Nephron (organoid): ENCODE measurements at regions not wholly inside any gene's neighbourhood (a gene's known extent, or its start where the extent isn't known, plus 50 kb on each side); places are given as distances from the start of the nearest gene placed in this dataset.

Experiments
- H3K27ac Mint-ChIP-seq, 3 experiments: 2 replicates each; pipeline ENCODE4 v1.8.0; 2020; ENCODE audit warnings: mixed read lengths in 3 of 3, mild to moderate bottlenecking in 2 of 3, moderate library complexity in 1 of 3
- H3K27me3 Mint-ChIP-seq: 2 replicates; pipeline ENCODE4 v1.8.0; 2021; ENCODE audit warnings: low read depth, mild to moderate bottlenecking, moderate library complexity, mixed read lengths
- H3K36me3 Mint-ChIP-seq: 2 replicates; pipeline ENCODE4 v1.8.0; 2020; ENCODE audit warnings: low read depth, mixed read lengths
- H3K4me1 Mint-ChIP-seq: 2 replicates; pipeline ENCODE4 v1.8.0; 2020; ENCODE audit warnings: mixed read lengths
- H3K4me3 Mint-ChIP-seq, 3 experiments: 2 replicates each; pipeline ENCODE4 v1.8.0; 2020; ENCODE audit warnings: mild to moderate bottlenecking in 3 of 3, mixed read lengths in 3 of 3, moderate library complexity in 2 of 3
- H3K9me3 Mint-ChIP-seq: 2 replicates; pipeline ENCODE4 v1.8.0; 2020; ENCODE audit warnings: mixed read lengths
- CTCF ChIP-seq, 3 experiments: fragments of 200-600 bp; sonication (generic); IDR thresholded peaks; one replicate each; pipeline ENCODE4 v1.5.0; 2021; ENCODE audit warnings: antibody characterized with exemption in 3 of 3; ENCODE audit not compliant: unreplicated experiment in 3 of 3

GRCh38 chr13:29923554-29924481, 73.4 kb upstream of the UBL3 start:
- peak; percentile 70 to 77 (median 73) for TF ChIP-seq CTCF (IDR thresholded peaks at IDR 0.05; ENCODE audit: unreplicated experiment in 3 of 3)
- Mint-ChIP-seq H3K9me3 (no peaks in the 10 kb centered on the region), H3K4me1 (peaks cover 60% of the 10 kb centered on the region), H3K27me3 (peaks cover 4% of the 10 kb centered on the region), H3K4me3 (peak overlapping the region in 1 of 3 experiments; percentile 4), H3K36me3 (no peaks in the 10 kb centered on the region), H3K27ac (peak overlapping the region; percentile 76 to 95 (median 89))

- H3K27ac Mint-ChIP-seq, result peak overlapping the region; percentile 76 to 95 (median 89)
- no peak for TF ChIP-seq CTCF (IDR thresholded peaks at IDR 0.05; ENCODE audit: unreplicated experiment in 3 of 3)
- H3K9me3 Mint-ChIP-seq, result no peaks in the 10 kb centered on the region
- H3K4me3 Mint-ChIP-seq, result no peak overlapping the region
- H3K36me3 Mint-ChIP-seq, result no peaks in the 10 kb centered on the region
- no peaks in the 10 kb centered on the region for H3K27me3 Mint-ChIP-seq
- peaks cover 60% of the 10 kb centered on the region for H3K4me1 Mint-ChIP-seq
These were observed 72.5 kb upstream of the UBL3 start for GRCh38 chr13:29922896-29923295.

DNA sequence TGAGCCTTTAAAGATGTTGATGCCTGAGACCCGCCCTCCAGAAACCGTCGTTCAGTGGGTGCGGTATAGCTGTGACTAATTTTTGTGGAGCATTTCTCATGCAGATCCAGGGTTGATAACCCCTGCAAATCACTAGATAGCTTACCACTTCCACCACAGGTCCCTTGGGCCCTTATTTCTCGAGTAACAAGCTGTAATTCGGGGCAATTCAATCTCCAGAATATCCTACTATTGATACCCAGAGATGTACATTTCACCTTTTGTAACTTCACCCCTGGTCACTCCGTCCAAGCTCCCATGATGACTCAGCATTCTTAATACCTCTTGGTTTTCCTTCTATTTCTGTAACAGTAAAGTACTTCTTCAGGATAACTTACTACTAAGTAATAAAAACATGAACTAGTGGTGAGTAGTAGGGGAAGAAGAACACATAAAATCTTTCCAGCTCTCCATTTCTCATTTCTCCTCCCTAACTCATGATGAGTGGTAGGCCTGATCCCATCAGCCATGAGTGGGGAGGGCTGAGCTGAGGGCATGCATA, 71.9 kb upstream of the UBL3 start:
- Mint-ChIP-seq H3K27ac (peak overlapping the region; percentile 76 to 95 (median 89)), H3K4me1 (peaks cover 60% of the 10 kb centered on the region), H3K36me3 (no peaks in the 10 kb centered on the region), H3K9me3 (no peaks in the 10 kb centered on the region), H3K4me3 (no peak overlapping the region), H3K27me3 (no peaks in the 10 kb centered on the region)
- TF ChIP-seq CTCF (IDR thresholded peaks at IDR 0.05; ENCODE audit: unreplicated experiment in 3 of 3), result no peak

DNA sequence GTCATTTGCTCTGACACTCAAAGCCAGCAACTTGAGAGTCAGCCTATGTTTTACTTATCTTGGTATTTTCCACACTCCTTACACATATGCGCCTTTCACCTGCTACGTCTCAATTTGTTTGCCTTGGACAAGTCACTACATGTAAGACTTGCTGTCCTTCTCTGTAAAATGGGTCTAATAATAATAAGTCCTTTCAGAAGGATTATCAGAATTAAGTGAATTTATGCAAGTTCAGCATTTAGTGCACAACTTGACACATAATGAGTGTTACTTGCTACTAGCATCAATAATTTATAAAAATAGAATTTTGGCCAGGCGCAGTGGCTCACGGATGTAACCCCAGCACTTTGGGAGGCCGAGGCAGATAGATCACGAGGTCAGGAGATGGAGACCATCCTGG, 71.1 kb upstream of the UBL3 start:
- no peaks in the 10 kb centered on the region for H3K27me3 Mint-ChIP-seq

DNA sequence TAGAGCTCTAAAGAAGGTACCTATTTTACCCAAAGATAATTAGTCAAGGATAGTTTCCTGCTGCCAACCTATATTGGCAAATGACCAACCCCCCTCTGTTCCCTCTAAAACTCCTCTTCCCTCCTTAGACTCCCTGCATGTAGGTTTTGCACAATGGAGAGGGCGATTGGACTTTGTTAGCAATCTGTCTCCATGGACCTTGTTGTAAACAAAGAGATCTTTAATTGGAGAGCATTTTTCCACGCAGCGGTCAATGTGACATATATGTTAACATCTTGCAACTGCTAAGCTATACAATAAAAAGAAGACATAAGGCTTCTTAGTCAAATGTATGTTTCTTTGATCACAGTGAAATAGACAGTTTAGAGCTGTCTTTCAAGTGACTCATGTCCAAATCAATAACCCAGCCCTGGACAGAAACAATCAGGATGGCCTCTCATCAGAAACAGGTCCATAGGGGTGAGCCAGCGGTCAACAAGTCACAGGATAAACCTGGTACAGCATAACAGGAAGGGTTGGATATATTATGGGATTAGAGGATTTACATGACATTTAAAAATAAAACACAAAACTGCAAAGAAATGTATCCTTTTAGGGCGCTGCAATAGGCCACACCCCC, 69.7 kb upstream of the UBL3 start:
- Mint-ChIP-seq H3K4me1 (peaks cover 47% of the 10 kb centered on the region), H3K27ac (no peak overlapping the region), H3K36me3 (no peaks in the 10 kb centered on the region), H3K4me3 (no peak overlapping the region), H3K9me3 (no peaks in the 10 kb centered on the region), H3K27me3 (no peaks in the 10 kb centered on the region)
- no peak for TF ChIP-seq CTCF (IDR thresholded peaks at IDR 0.05; ENCODE audit: unreplicated experiment in 3 of 3)

More for the DNA sequence above, 71.1 kb upstream of the UBL3 start:
- Mint-ChIP-seq H3K4me1 (peaks cover 60% of the 10 kb centered on the region), H3K36me3 (no peaks in the 10 kb centered on the region), H3K4me3 (no peak overlapping the region), H3K9me3 (no peaks in the 10 kb centered on the region), H3K27ac (no peak overlapping the region)
- no peak for TF ChIP-seq CTCF (IDR thresholded peaks at IDR 0.05; ENCODE audit: unreplicated experiment in 3 of 3)
